Common myeloid progenitor, CD34-positive (primary cell): ENCODE measurements at regions not wholly inside any gene's neighbourhood (a gene's known extent, or its start where the extent isn't known, plus 50 kb on each side); places are given as distances from the start of the nearest gene placed in this dataset.

Experiments
- CTCF ChIA-PET: fragments of 350-600 bp; sonication (Branson Sonifier 250); formaldehyde crosslinking; loops from one replicate; lab custom pipeline; 2021; ENCODE audit warnings: antibody characterized with exemption; lab: Charles Lee
- POLR2A ChIA-PET: fragments of 350-600 bp; sonication (Branson Sonifier 250); formaldehyde crosslinking; loops from one replicate; lab custom pipeline; 2021; ENCODE audit warnings: antibody characterized with exemption; lab: Charles Lee
- DNase-seq, 3 donors: peaks; one replicate each; pipeline versions ENCODE4 v3.0.0 to v3.0.0-alpha.2; 2013
- H3K27ac ChIP-seq, 2 experiments: 1 replicate in 1 of 2; 2 replicates in 1 of 2; pipeline ENCODE4 v1.7.0; 2013; ENCODE audit warnings: inconsistent platforms in 2 of 2, low read length in 2 of 2, mild to moderate bottlenecking in 2 of 2, low read depth in 1 of 2, moderate library complexity in 1 of 2; ENCODE audit not compliant: severe bottlenecking in 2 of 2, insufficient read depth in 1 of 2, poor library complexity in 1 of 2
- H3K27me3 ChIP-seq, 5 experiments: replicated peaks in 2 of 5; 1 replicate in 3 of 5; 2 replicates in 2 of 5; pipeline versions ENCODE4 v1.6.1 to v1.7.0; 2013; ENCODE audit warnings: low read length in 4 of 5, mild to moderate bottlenecking in 2 of 5, moderate library complexity in 2 of 5, inconsistent platforms in 1 of 5; ENCODE audit not compliant: insufficient read depth in 5 of 5, control insufficient read depth in 4 of 5
- H3K36me3 ChIP-seq, 4 experiments: 1 replicate in 2 of 4; 2 replicates in 2 of 4; pipeline versions ENCODE4 v1.6.1 to v1.7.0; 2013; ENCODE audit warnings: low read length in 3 of 4, control low read depth in 1 of 4, mild to moderate bottlenecking in 1 of 4; ENCODE audit not compliant: control insufficient read depth in 4 of 4, insufficient read depth in 4 of 4
- H3K4me1 ChIP-seq, 4 experiments: 1 replicate in 3 of 4; 2 replicates in 1 of 4; pipeline versions ENCODE4 v1.6.1 to v1.7.1; 2013; ENCODE audit warnings: low read length in 3 of 4, mild to moderate bottlenecking in 3 of 4, control low read depth in 1 of 4, inconsistent platforms in 1 of 4, moderate library complexity in 1 of 4; ENCODE audit not compliant: control insufficient read depth in 4 of 4, insufficient read depth in 4 of 4; ENCODE audit errors: control extremely low read depth in 1 of 4
- H3K4me3 ChIP-seq, 7 experiments: 1 replicate in 4 of 7; 2 replicates in 3 of 7; pipeline versions ENCODE4 v1.5.1 to v1.7.0; 2013; ENCODE audit warnings: mild to moderate bottlenecking in 7 of 7, low read length in 6 of 7, moderate library complexity in 6 of 7, inconsistent platforms in 2 of 7, low read depth in 2 of 7, control low read depth in 1 of 7; ENCODE audit not compliant: insufficient read depth in 4 of 7, control insufficient read depth in 1 of 7; ENCODE audit errors: extremely low read depth in 1 of 7
- H3K9me3 ChIP-seq, 5 experiments: 1 replicate in 4 of 5; 2 replicates in 1 of 5; pipeline versions ENCODE4 v1.6.1 to v1.7.1; 2013; ENCODE audit warnings: low read length in 4 of 5, mild to moderate bottlenecking in 2 of 5, inconsistent platforms in 1 of 5, low read depth in 1 of 5, moderate library complexity in 1 of 5; ENCODE audit not compliant: control insufficient read depth in 4 of 5, insufficient read depth in 2 of 5; ENCODE audit errors: control extremely low read depth in 1 of 5
- WGBS: methylation state at CpG from one replicate; pipeline ENCODE4 v1.1.5; 2013; ENCODE audit not compliant: insufficient coverage; 5-methylcytosine and 5-hydroxymethylcytosine counted together

DNA sequence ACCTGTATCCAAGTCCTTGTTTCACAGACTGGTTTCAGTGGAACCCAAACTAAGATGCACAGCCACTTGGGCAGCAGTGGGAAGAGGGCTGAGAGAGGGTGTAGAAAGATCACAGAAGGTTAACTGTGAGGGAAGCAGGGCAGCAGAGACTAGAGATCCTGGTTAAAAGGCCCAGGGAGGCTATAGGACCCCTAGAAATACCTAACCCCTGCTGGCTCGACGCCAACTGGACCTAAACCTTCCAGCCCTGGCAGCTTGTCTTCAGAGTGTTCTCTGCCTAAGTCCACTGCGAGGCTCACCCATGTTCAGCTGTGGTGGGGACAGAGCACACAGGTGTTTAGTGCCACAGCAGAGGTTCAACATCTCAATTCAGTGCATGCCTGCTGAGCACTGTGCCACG, 96.5 kb downstream of the ZNF621 start:
- Histone ChIP-seq H3K4me1 (peaks cover 0 to 8% (median 1%) of the 10 kb centered on the region in 4 experiments), H3K27ac (no peak overlapping the region), H3K27me3 (peaks cover 0 to 9% (median 7%) of the 10 kb centered on the region in 5 experiments), H3K36me3 (no peaks in the 10 kb centered on the region), H3K9me3 (peaks cover 0 to 22% (median 12%) of the 10 kb centered on the region in 5 experiments), H3K4me3 (no peak overlapping the region)
- CTCF ChIA-PET, result no interaction called here
- WGBS, result 91% methylated on average over 4 of the region's 4 CpGs
- POLR2A ChIA-PET, result no interaction called here
- DNase-seq, result no peak

DNA sequence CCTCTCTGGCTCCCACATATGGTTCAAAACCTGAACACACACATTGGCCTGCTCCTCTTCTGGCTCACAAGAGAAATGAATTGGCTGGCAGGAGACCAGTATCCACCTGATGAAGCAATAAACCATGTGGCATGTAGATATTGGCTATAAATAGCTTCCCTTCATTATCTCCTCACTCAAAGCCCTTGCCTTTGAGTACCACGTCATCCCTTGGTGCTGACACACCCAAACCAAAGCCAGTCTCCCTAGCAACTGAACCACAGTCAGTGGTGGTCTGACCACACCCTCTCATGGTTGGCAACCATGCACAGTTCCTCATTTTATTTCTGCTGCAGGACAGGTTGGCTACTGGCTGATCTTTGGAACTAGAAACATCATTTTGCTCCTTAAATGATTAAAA, 98.8 kb downstream of the ZNF621 start:
- CTCF ChIA-PET, result no interaction called here

DNA sequence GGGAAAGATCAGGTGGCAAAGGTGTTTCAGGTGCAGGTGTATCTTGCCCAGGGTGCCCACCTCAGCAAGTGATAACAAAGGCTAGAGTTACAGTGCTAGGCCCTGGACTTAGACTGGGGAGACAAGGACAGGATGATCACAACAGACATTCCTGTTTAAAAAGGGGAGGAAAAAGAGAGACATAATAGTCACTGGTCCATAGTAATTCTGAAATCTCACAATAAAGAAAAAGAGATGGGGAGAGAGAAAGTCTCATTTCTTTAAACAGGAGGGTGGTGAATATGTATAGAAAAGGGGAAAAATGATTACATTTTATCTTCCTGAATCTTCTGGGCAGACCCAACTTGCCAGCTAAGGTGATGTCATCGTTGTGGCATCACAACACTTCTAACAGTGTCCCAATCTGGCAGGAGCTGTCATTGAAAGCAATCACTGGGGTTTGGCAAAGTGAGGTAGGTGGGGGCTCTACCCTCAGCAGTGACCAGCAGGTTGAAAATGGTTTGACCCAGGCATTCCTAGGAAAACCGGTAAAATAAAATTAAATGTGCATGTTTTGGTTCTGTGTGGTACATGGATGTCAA, 99.5 kb downstream of the ZNF621 start:
- WGBS, result 100% methylated on average over 1 of the region's 2 CpGs
- peak overlapping the region in 1 of 2 experiments; percentile 37 for H3K27ac ChIP-seq
- CTCF ChIA-PET, result no interaction called here
- POLR2A ChIA-PET, result no interaction called here
- H3K9me3 ChIP-seq, result peaks cover 0 to 33% (median 21%) of the 10 kb centered on the region in 5 experiments
- H3K4me3 ChIP-seq, result no peak overlapping the region
- H3K4me1 ChIP-seq, result peaks cover 0 to 8% (median 1%) of the 10 kb centered on the region in 4 experiments
- no peaks in the 10 kb centered on the region for H3K27me3 ChIP-seq
- DNase-seq, result peak in 2 of 3 donors; percentile 12 to 30
- H3K36me3 ChIP-seq, result no peaks in the 10 kb centered on the region

More for the DNA sequence above, 98.8 kb downstream of the ZNF621 start:
- DNase-seq, result peak; percentile 94 to 98 (median 97)
- H3K27me3 ChIP-seq, result peaks cover 0 to 1% (median 0%) of the 10 kb centered on the region in 5 experiments
- POLR2A ChIA-PET, result no interaction called here
- H3K4me3 ChIP-seq, result peak overlapping the region in 1 of 7 experiments; percentile 19
- H3K36me3 ChIP-seq, result no peaks in the 10 kb centered on the region
- H3K4me1 ChIP-seq, result peaks cover 0 to 8% (median 1%) of the 10 kb centered on the region in 4 experiments
- WGBS, result 0% methylated on average over 1 of the region's 1 CpG
- H3K27ac ChIP-seq, result peak overlapping the region in 1 of 2 experiments; percentile 44
- H3K9me3 ChIP-seq, result peaks cover 0 to 26% (median 19%) of the 10 kb centered on the region in 5 experiments

DNA sequence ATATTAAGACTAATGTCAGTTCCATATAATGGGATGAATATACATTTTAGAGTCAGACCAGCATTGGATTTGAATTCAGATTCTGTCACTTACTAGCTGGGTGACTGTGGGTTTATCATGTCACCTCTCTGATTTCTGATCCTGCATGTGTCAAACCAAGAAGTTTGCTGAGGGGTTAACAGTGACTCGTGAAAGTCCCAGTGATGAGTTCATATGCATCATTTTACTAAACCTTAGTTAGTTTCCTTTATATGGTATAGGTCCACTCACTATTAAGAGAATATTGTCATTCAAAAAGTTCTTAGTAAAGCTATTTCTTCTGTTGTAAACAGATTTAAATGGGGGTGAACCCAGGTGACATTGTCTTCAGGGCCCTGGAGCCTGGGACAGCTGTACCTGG, 102.3 kb downstream of the ZNF621 start:
- DNase-seq, result no peak
- Histone ChIP-seq H3K4me3 (no peak overlapping the region), H3K36me3 (no peaks in the 10 kb centered on the region), H3K27me3 (no peaks in the 10 kb centered on the region), H3K9me3 (peaks cover 3 to 45% (median 28%) of the 10 kb centered on the region in 5 experiments), H3K4me1 (peaks cover 0 to 8% (median 1%) of the 10 kb centered on the region in 4 experiments), H3K27ac (no peak overlapping the region)
- ChIA-PET CTCF (no interaction called here), POLR2A (no interaction called here)
- no CpG with 5 or more reads among the region's 1 CpG for WGBS

DNA sequence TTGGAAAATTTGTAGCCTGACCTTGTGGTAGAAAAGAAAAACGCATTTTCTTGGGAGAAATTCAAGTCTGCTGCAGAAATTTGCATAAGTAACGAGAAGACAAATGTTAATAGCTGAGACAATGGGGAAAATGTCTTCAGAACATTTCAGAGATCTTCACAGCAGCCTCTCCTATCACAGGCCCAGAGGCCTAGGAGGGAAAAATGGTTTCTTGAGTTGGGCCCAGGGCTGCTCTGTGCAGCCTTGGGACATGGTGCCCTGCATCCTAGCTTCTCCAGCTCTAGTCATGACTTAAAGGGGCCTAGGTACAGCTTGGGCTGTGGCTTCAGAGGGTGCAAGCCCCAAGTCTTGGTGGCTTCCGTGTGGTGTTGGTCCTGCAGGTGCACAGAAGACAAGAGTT, 104.2 kb downstream of the ZNF621 start:
- H3K4me3 ChIP-seq, result no peak overlapping the region
- H3K36me3 ChIP-seq, result no peaks in the 10 kb centered on the region
- H3K27ac ChIP-seq, result no peak overlapping the region
- H3K9me3 ChIP-seq, result peaks cover 3 to 47% (median 23%) of the 10 kb centered on the region in 5 experiments
- H3K4me1 ChIP-seq, result peaks cover 0 to under 1% (median 0%) of the 10 kb centered on the region in 4 experiments
- no peak for DNase-seq
- POLR2A ChIA-PET, result no interaction called here
- no CpG with 5 or more reads among the region's 3 CpGs for WGBS
- CTCF ChIA-PET, result no interaction called here
- H3K27me3 ChIP-seq, result no peaks in the 10 kb centered on the region

DNA sequence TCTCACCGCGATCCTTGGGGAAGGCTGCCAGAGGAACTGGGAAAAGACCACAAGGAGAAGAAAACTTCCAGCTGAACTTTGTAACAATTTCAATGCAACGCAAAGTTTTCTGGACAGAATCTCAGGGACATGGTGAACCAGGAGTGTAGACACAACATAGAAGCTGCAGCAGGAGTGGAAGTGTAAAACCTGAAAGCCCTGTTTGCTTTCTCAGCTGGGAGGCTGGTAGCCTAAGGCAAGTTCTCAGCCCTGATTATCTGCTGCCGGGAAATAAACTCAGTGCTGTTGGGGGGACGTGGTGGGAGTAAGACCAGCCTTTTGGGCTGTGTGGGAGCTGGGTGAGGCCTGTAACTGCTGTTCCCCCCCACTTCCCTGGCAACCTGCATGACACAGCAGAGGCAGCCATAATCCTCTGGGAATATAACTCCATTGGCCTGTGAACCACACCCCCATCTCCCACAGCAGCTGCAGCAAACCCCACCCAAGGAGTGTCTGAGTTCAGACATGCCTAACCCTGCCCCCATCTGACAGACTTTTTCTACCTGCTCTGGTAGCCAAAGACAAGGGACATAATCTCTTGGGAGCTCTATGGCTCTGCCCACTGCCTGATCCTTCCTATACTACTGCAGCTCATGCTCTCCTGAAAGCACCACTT, 106.7 kb downstream of the ZNF621 start:
- H3K9me3 ChIP-seq, result peaks cover 4 to 40% (median 12%) of the 10 kb centered on the region in 5 experiments
- POLR2A ChIA-PET, result no interaction called here
- 94% methylated on average over 5 of the region's 5 CpGs for WGBS
- no peaks in the 10 kb centered on the region for H3K4me1 ChIP-seq
- H3K27me3 ChIP-seq, result no peaks in the 10 kb centered on the region
- DNase-seq, result no peak
- CTCF ChIA-PET, result interaction anchor here (1.4 kb wide), 1 partner anchor 53 kb away, joined by 3 read pairs; no protein-coding TSS in a partner anchor
- no peak overlapping the region for H3K4me3 ChIP-seq
- H3K27ac ChIP-seq, result no peak overlapping the region
- H3K36me3 ChIP-seq, result no peaks in the 10 kb centered on the region

DNA sequence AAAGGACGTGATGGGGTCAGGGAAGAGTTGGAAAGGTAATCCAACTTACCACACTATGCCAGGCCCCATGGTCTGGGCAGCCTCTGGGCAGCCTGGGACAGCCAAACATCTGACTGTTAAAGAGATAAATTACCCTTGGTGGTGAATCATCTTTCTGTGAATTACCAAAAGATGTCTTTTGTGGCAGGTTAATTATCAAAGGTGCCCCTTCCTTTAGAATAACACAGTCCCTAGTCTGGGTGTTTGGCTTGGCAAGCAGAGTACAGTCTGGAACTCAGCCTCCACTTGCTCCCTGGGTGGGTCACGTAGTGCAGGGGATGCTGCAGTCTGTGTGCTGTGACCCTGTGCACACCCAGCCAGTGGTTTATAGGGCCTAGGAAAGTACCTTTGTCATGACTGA, 113.1 kb downstream of the ZNF621 start:
- CTCF ChIA-PET, result no interaction called here
- no peak overlapping the region for H3K27ac ChIP-seq
- peaks cover 0 to 5% (median 1%) of the 10 kb centered on the region in 5 experiments for H3K9me3 ChIP-seq
- DNase-seq, result no peak
- H3K27me3 ChIP-seq, result no peaks in the 10 kb centered on the region
- H3K4me1 ChIP-seq, result no peaks in the 10 kb centered on the region
- H3K4me3 ChIP-seq, result no peak overlapping the region
- H3K36me3 ChIP-seq, result no peaks in the 10 kb centered on the region
- WGBS, result 89% methylated on average over 1 of the region's 2 CpGs
- POLR2A ChIA-PET, result no interaction called here
